ENCODE measurements at regions not wholly inside any gene's neighbourhood (a gene's known extent, or its start where the extent isn't known, plus 50 kb on each side); places are given as distances from the start of the nearest gene placed in this dataset.
"Not testable (repeated sequence)": the region's sequence is repeated elsewhere in the genome, so short reads cannot be mapped to it uniquely, and the experiment has no call there.

DNA sequence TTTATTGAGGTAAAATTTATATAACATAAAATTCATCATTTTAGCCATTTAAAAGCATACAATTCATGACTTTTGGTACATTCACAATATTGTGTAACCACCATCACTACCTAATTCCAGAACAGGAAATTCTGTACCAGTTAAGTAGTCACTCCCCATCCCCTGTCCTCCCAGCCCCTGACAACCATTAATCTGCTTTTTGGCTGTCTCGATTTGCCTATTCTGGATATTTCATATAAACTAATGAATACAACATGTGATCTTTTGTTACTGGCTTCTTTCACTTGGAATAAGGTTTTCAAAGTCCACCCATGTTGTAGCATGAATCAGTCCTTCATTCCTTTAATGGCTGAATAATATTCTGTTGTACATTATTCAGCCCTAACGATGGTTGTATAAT lies 115.6 kb upstream of the KLF14 start:
- DNase-seq (ENCODE audit: low read depth): no peak

DNA sequence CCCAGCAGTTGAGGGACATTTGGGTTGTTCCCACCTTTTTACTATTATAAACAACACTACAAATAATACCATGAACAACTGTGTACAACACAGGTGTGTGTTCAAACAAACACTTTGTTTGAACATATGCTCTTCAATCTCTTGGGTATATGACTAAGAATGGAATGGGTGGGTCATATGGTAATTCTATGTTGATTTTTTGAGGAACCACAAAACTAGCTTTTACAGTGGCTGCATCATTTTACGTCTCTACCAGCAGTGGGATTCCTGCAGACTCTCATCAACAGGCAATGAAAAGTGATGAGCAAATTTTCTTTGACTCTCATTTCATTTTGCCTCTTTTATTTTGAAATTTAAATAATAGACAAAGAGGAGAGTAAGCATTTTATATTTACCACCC lies 116.9 kb upstream of the KLF14 start:
- no peak for DNase-seq (ENCODE audit: low read depth)

DNA sequence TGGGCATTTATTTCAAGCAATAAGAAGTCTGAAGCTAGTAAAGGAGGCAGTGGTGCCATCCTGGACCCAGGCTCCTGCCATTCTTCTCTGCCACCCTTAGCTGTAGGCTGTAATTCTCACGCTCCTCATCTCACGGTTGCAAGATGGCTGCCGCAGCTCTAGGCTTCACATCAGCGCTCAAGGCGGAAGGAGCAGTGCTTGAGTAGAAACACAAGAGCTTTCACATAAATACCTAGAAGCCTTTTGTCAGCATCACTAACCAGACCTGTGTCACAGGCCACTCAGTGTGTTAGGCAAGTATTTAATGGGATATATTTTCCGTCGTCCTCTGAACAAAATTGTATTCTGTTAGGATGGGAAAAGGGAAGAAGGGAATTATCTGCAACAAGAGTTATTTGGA lies 118.9 kb upstream of the KLF14 start:
- DNase-seq (ENCODE audit: low read depth): no peak

DNA sequence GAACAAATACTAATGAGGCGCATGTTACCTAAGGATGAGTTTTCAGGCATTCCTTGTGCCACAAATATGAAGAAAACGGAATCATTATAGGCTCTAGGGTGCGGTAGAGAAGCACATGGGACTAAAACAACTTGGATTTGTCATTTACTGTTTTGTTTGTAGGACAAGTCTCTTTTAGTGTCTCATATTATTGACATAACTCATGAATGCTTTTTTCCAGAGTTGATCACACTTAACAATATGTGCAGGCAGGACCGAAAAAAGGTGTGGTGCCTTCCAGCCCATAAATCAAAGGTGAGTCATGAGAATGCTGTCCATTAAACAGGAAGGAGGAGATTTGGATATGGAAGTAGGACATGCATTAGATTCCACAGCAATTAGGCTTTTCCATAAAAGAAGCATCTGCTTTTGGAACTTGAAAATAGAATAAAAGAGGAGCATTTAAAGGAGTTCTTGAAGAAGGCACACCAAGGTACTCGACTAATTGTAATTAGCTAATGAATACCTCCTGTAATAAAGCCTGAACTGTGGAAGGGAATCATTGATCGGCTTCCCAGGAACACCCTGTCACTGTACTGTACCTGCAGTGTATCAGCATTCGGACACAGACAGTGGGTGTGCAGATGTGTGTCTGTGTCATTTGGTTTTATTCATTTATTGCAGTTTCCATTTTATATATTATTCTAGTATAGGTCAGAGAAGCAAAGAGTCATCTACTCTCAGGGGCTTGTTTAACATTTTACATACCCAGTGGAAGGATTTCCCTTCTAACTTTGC lies 119.7 kb upstream of the KLF14 start:
- DNase-seq (ENCODE audit: low read depth): no peak

DNA sequence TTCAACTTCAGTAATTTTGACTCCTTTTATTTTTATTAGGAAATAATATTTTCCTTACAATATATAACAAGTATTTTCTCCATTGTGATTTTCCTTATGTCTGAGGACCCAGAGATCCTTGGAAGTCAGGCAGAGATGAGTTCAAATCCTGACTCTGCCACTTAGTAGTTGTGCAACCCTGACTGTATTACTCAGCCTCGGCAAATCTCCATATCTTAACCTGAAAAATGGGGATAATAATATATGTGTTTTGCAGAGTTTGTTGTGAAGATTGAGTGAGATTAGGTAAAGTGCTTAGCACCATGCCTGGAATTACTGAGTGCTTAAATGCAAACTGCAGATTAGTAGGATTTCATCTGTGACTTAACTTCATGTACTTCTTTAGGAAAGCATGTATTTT lies 120.5 kb upstream of the KLF14 start:
- DNase-seq (ENCODE audit: low read depth): no peak

DNA sequence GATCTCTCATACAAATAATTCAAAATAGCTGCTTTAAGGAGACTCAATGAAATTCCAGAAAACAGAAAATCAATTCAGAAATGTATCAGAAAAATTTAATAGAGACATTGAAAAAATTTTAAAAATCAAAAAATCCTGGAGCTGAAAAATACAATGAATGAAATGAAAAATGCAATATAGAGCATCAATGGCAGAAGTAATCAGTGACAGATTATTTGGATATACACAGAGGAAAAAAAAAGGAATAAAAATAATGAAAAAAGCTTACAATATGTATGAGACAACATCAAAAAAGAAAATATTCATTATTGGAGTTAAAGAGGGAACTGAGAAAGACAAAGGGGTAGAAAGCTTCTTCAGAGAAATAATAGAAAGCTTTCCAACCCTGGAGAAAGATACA lies 122.9 kb upstream of the KLF14 start:
- DNase-seq (ENCODE audit: low read depth): no peak

DNA sequence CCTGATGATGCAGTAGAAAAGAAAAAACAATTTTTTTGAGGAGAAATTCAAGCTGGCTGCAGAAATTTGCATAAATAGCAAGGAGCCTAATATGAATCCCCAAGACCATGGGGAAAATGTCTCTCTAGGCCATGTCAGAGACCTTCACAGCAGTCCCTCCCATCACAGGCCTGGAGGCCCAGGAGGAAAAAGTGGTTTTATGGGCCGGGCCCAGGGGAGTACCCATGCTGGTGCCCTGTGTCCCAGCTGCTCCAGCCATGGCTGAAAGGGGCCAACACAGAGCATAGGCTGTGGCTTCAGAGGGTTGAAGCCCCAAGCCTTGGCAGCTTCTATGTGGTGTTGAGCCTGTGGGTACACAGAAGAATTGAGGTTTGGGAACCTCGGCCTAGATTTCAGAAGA lies 126.8 kb upstream of the KLF14 start:
- DNase-seq (ENCODE audit: low read depth): not testable (repeated sequence)

DNA sequence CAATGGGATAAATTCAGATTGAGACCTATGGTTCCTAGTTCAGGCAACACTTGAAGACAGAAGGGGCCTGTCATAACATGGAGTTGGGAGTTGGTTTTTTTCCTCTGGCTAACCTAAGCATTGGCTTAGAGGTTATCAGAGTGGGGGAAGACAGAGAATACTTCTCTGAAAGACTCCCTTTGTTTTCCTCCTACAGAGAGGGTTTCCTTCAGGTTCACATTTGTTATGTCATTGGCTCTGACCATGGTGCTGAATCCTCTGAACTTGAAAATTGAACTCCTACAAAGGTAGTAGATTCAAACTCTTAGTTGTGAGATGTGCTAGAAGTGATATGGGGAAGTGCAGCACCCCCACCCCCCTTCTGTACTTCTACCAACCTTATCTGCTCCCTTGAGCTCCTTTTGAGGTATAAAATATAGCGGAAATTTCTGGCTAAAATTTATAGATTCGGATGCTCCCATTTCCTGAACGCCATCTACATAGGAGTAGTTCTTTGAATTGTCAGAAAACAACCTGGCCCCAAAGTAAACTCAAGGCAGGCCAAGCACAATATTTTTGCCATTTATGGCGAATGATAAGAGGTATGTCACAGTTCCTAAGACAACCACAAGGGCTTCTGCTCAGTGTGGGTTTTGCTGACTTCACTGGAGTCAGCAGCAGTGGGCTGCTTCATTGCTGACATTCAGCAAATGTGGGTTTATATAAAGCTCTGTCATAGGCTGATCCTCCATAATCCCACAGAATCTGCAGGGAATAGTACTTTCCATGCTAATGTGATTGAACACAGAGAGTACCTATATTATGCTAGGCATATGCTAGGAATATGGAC lies 131.6 kb upstream of the KLF14 start:
- no peak for DNase-seq (ENCODE audit: low read depth)

DNA sequence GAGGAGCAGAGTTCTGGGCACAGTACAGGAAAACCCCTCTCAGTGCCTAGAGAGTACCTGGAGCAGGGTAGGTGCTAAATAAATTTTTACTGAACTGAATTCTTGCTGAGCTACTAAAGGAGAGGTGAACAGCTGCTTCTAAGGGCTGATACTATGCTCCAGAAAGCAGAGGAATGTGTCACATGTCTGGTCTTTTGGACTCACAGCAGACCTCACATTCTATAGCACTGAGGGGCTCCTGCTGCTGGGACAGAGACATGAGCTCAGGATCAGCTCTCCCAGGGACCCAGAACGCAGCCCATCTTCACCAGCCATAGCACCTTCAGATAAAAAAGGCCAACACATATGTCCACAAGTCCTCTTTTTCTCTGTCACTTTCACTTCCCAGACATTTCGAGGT lies 133.0 kb upstream of the KLF14 start:
- no peak for DNase-seq (ENCODE audit: low read depth)

DNA sequence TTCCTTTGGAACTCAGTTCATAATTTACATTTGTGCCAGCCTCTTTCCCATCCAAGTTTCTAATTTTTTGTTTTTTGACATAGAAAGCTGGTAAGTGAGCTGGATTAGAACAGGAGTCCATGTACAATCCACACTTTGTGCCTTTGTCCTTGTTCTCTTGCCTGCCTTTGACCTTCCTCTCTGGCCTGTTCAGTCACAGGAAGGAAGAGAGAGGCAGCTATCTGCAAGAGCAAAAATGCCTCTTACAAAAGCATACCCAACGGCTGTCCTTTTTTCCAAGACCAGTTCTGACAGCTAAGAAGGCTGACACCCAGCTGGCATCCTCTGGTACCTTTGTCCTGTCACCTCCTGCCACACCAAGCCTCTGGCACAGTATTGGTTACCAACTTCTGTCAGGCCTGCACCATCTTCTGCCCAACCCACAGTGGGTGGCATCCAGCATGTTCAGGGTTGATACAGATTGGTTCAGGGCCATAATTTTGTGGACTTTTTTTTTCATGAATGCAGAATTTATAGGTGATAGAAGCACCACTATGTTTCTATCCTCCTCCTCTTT lies 133.7 kb upstream of the KLF14 start:
- DNase-seq (ENCODE audit: low read depth): no peak

DNA sequence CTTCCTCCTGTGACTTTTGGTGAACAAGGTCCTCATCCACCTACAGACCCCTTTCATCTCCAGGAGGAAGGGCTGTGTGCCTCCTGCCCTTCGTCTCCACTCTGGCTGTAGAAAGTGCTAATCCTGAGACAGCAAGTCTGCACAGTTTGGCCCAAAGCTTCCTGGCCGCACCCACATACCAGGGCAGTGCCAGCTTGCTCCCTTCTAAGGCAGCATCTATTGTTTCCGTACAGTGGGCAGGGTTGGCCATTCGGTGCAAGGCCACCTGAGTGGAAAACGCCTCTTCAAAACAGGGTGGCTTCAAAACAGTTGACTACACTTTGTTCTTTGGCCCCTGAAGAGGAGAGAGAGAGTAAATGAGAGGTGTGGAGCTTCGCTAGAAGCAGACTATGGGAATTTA lies 134.1 kb upstream of the KLF14 start:
- no peak for DNase-seq (ENCODE audit: low read depth)

DNA sequence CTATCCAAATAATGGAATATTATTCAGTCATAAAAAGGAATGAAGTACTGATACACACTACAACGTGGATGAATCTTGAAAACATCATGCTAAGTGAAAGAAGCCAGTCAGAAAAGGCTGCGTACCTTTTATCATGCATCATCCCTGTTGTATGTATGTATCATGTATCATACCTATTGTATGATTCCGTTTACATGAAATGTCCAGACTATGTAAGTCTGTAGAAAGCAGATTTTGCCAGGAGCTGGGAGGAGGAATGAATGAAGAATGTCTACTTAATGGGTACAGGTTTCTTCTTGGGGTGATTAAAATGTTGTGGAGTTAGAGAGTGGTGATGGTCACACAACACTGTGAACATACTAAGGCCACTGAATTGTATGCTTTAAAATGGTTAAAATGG lies 135.9 kb upstream of the KLF14 start:
- no peak for DNase-seq (ENCODE audit: low read depth)

DNA sequence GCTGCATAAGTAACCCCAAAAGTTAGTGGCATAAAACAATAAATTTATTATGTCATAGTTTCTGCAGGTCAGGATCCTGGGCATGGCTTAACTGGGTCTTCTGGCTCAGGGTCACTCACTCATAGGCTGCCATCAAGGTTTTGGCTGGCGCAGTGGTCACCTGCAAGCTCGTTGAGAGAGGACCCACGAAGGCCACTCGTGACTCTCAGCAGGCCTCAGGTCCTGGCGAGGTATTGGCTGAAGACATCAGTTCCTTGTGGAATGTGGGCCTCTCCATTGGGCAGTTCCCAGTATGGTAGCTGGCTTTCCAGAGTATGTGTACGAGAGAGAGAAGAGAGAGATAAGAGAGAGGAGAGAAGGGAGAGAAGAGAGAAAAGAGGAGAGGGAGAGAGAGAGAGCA lies 138.3 kb upstream of the KLF14 start:
- no peak for DNase-seq (ENCODE audit: low read depth)

DNA sequence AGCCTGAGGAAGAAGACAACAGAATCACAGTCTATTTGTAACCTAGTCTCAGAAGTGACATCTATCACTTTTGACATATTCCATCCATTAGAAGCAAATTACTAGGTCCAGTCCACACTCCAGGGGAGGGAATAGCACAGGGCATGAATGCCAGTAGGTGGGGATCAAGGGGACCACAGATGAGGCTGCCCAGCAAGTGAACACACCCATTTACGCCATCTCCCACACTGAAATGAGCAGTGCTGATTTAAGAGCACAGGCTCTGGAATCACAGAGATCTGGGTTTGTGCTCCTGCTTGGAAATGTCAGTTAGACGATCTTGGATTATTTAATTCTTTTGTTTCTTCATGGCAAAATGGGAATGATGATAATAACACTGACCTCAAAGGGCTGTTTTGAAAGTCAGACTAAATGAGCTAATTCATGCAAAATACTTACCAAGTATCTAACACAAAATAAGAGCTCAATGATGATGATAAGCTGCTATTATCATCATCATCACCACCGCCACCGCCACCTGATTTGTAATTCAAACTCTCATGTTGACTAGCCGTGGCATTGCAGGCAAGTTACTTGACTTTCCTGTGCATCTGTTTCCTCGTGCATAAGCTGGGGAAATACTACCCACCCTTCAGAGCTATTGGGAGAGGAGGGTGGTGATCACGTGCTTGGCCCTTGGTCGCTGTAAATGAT lies 138.9 kb upstream of the KLF14 start:
- no peak for DNase-seq (ENCODE audit: low read depth)

DNA sequence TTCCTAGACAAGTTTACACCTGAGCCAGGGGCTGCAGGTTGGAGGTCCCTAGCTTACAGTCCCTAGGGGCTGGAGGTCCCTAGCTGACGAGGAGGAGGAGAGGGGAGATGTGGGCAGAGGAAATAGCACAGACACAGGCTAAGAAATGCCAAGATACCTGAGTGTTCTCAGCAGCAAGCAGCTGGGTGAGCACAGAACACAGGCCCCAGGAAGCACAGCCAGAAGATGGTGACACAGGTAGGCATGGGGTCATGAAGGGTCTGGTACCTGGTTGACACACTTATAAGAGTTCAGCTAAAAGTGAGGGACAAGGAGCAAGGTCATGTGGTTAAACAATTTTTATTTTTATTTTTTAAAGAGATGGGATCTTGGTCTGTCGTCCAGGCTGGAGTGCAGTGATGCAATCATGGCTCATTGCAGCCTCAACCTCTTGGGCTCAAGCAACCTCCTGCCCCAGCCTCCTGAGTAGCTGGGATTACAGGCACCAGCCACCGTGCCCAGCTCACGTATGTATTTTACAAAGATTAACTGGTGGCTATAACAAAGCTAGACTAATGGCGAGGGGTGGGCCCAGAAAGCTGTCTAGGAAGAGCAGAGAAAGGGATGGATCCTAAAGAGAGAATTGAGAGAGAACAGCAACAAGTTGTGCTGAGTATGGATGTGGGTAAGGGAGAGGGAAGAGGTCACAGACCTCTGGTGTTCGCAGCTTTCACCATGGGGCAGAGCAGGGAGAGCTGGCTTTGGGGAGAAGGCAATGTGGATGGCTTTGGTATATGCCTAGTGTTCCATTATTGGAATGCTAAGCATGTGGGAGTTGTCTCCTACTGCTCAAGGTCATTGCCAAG lies 140.3 kb upstream of the KLF14 start:
- no peak for DNase-seq (ENCODE audit: low read depth)

DNA sequence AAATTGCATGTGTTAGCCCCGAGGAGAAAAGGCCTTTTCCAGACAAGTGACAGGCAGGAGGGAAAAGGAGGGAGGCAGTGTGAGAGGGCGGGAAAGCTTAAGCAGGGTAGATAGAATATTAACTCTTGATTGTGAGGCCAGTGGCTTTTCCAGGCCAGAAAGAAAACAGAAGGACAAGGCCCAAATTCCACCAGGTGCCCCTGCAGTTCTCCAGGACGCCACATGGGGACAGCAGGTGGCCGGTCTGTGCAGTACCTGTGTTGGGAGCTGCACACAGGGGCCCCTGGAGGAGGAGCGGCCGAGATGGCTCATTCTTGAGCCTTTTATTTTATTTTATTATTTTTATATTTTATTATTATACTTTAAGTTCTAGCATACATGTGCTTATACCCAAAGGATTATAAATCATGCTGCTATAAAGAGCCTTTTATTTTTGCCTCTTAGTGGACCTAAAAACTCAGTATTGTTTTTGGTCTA lies 141.3 kb upstream of the KLF14 start:
- DNase-seq (ENCODE audit: low read depth): no peak

DNA sequence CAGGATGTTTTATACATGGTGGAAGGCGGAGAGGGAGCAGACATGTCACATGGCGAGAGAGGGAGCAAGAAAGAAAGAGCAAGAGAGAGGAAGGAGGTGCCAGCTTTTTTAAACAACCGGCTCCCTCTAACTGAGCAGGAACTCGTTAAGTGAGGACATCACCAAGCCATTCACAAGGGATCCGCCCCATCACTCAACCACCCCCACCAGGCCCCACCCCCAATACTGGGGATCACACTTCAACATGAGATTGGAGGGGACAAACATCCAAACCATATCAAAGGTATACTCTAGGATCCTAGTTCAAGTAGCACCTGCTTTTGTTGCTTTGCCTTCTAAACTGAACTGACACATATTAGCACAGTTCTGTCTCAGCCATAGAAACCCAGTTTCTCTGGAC lies 141.9 kb upstream of the KLF14 start:
- no peak for DNase-seq (ENCODE audit: low read depth)

DNA sequence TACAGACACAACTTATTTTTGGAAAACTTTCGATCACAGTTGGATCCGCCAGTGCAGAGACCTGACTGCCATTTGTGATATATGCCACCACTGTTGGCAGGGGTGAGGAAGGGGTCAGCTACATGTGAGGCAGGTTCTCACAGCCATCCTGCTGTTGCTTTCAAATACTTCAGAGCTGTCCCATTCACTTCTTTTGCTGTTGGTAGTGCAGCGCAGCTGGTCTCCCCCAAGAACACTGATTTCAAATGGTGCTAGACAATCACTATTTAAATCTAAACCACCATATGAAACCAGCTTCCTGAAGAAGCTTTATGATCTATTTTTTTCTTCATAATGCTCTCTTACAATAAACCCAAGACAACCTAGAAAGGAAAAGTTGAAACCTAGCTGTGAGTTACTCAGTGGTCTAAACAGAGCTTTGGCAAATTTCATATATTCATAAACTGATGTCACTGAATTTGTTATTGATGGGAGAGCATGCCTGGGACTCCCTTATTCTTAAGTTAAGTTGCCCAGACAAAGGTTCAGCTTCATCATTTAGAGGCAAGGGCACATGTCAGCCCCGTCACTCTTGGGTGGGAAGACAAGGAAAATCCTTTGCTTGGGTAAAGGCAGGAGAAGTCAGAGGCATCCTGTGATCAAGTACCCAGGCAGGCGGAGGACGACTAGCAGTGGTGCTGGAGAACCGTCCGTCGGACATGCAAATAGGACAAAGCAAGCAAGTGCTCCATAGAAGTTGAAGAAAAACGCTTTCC lies 143.4 kb upstream of the KLF14 start:
- no peak for DNase-seq (ENCODE audit: low read depth)

DNA sequence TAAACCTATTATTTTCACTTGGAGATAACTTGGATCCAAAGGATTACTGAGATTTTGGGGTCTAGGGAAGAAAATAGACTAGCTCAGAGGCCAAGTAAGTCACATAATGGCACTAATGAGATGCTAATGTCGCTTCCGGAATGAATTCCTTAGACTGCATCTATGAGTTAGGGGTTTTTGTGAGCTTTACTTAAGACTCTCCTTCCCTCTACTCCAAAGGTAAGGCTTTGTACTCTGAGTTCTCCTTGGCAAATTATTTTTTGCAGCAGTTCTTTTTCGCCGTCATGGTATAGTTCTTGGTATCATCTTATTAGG lies 143.9 kb upstream of the KLF14 start:
- DNase-seq (ENCODE audit: low read depth): no peak

DNA sequence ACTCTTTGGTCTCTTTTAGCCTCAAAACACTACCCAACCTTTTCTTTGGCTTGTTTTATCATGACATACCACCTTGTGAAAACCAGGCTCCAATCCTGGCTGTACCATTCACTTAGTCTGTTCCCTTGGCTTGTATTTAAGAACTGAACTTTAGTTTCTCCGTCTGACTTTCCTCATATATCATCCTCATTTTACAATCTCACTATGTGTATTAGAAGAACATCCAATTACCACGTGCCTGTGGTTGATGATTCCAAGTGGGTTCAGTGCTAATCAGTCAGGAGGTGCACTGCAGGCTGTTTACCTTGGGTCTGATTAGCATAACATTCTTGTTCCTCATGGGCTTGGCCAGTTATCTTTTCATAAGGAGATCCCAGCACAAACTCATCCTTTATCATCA lies 144.8 kb upstream of the KLF14 start:
- DNase-seq (ENCODE audit: low read depth): no peak

DNA sequence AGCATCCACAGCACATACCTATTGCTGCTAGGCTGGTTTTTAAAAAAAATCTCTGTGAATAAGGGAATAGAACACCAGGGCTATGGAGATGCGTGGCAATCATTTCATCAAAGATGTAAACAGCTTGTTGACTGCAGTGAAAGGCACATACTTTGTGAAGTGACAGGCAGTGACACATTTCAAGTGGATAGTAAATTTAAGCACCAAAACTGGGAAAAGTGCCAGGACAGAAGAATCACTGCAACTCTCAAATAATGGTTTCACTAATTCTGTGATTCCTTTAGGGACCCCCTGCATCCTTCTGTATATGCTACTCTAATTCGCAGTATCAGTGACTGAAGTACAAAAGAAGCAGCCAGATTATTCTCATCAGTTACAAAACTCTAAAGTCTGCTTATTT lies 145.2 kb upstream of the KLF14 start:
- no peak for DNase-seq (ENCODE audit: low read depth)
